ENCODE measurements at regions not wholly inside any gene's neighbourhood (a gene's known extent, or its start where the extent isn't known, plus 50 kb on each side); places are given as distances from the start of the nearest gene placed in this dataset.

DNA sequence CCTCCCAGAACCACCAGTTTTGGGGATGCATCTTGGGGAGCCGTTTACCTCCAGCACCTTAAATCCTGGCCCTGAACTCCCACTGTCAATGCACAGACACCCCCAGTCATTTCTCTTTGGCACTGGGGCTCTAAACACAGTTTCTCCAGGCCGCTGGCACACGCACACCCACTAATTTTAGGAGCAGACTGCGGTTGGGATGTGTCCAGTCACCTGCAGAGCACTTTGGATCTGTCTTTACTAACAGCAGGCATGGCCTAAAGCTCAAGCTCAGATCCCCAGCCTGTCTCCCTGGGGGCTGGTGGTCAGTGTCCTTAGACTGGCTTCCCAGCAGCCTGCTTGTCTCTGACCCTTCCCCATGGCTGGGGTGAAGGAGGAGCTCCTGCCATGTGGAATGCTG lies 49.9 kb downstream of the SYNE3 start:
- no peak for ATAC-seq
- intact Hi-C loops (cut with DNase I) = no loop called here
- no peak for DNase-seq (ENCODE audit: low spot score)

GRCh38 chr14:95465936-95466335 lies 50.5 kb downstream of the SYNE3 start:
- ATAC-seq (no peak), DNase-seq (ENCODE audit: low spot score) (no peak)
- intact Hi-C loops (cut with DNase I) = no loop called here

- no peak for ATAC-seq
- intact Hi-C loops (cut with DNase I) = no loop called here
- no peak for DNase-seq (ENCODE audit: low spot score)
Measured at GRCh38 chr14:95465358-95465757, 51.1 kb downstream of the SYNE3 start.

DNA sequence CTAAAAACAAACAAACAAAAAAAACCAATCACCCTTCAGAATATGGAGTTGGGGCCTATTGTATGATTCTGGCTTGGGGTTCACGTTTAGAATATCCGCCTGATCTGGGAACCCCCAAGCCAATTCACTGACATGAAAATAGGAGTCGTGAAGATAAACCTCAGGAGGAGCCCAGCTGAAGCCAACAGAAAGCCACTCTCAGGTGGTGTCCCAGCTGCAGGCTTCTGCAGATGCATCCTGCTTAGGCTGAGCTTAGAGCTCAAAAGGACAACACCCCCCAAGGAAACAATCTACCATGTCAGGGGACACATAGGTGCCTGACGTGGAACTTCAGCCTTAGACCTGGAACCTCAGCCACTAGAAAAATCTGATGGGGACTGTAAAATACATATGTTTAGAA lies 51.9 kb downstream of the SYNE3 start:
- ATAC-seq = no peak
- DNase-seq (ENCODE audit: low spot score) = no peak
- intact Hi-C loops (cut with DNase I) = no loop called here

DNA sequence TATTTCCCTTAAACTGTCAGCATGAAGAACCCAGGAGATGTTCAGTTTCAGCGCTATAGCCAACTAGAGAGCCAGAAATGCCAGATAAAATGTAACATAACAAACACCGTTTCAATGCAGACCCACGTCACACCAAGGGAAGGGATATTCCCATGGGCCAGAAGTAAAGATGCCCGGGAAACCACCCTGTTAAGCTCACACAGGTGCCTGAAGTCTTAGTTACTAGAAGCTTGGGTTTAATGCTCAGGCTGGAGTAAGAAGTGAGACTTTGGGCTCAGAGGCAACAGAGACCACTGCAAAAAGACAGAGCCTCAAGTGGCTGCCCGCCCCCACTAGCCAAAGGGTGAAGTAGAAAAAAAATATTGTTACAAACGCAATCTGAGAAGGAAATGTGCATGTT lies 52.3 kb downstream of the SYNE3 start:
- intact Hi-C loops (cut with DNase I) = no loop called here
- DNase-seq (ENCODE audit: low spot score) (no peak), ATAC-seq (no peak)

GRCh38 chr14:95463171-95463901 lies 53.1 kb downstream of the SYNE3 start:
- ATAC-seq (no peak), DNase-seq (ENCODE audit: low spot score) (no peak)
- intact Hi-C loops (cut with DNase I) = no loop called here

- DNase-seq (ENCODE audit: low spot score) (no peak), ATAC-seq (no peak)
- intact Hi-C loops (cut with DNase I) = no loop called here
Measured at GRCh38 chr14:95462491-95462890, 54.0 kb downstream of the SYNE3 start.

DNA sequence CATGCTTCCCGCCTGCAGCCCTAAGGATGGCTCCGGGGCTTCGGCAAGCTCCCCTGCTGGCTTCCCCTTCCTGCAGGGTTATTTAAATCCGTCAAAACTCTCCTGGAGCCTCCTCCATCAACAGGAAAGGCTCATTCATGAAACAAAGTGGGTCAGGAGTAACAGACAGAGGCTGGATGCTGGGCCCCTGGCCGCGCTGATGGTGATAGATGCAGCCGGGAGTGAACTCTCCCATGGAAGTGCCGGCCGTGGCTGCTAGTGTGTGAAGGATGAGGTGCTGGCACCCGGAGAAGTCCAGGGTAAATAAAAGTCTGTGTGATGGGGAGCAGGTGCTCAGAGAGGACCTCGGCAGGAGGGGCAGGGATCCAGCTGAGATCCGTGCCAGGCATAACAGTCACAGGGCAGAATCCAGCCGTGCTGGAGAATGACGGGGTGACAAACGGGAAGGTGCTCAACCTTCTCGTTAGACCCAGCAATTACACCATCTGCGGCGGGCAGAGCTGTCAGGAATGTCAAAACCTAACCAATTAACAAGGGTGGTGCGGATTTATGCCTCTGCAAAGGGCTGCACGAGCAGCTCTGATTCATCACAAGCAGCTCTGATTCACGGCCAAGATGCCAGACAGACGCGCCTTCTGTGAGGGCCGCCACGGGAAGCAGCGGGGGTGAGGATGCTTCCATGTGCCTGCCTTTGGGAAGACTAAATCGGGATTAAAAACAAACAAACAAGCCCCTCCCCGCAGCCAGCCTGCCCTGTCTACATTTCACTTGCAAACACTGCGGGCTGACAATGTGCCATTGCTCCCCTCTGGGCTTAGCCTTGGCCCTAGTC lies 55.6 kb downstream of the SYNE3 start:
- DNase-seq (ENCODE audit: low spot score) = no peak
- intact Hi-C loops (cut with DNase I) = no loop called here
- peak; percentile 44 for ATAC-seq

DNA sequence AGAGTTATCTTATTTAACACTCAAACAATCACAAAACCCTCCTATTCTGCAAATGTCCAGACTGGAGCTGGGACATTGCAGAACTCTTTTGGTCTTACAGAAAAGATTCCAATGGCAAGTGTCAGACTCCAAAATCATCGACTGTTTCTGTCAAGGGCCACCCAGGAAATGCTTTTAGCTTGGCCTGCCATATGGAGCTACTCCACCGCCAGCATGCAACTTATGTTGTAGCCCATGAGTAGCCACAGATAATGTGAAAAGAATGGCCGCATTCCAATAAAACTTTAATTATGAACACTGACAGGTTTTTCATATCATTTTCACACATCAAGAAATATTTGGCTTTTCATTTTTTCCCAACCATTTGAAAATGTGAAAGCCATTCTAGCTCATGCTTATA lies 57.5 kb downstream of the SYNE3 start:
- no peak for ATAC-seq
- intact Hi-C loops (cut with DNase I) = no loop called here
- DNase-seq (ENCODE audit: low spot score) = no peak

GRCh38 chr14:95458459-95458858 lies 58.0 kb downstream of the SYNE3 start:
- DNase-seq (ENCODE audit: low spot score) = no peak
- intact Hi-C loops (cut with DNase I) = no loop called here
- no peak for ATAC-seq

- ATAC-seq (no peak), DNase-seq (ENCODE audit: low spot score) (no peak)
- intact Hi-C loops (cut with DNase I) = no loop called here
Measured at GRCh38 chr14:95456281-95456680, 60.2 kb downstream of the SYNE3 start.

- DNase-seq (ENCODE audit: low spot score) (no peak), ATAC-seq (no peak)
- intact Hi-C loops (cut with DNase I) = no loop called here
Measured at GRCh38 chr14:95455246-95455645, 61.2 kb downstream of the SYNE3 start.

DNA sequence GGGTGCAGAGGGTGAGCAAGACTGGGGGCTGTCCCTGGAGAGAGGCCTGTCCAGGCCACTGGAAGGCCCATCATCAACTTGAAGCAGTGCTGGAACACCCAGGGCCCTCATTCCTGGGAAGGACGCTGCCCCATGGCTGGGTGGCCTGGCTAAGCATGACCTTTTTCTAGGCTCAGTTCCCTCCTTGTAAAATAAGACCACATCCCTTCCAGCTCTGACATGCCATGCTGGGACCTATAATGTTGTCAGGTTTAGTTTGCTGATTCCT lies 62.8 kb downstream of the SYNE3 start:
- ATAC-seq (no peak), DNase-seq (ENCODE audit: low spot score) (no peak)
- intact Hi-C loops (cut with DNase I) = no loop called here

- DNase-seq (ENCODE audit: low spot score) (no peak), ATAC-seq (no peak)
- intact Hi-C loops (cut with DNase I) = no loop called here
Measured at GRCh38 chr14:95452893-95453712, 63.3 kb downstream of the SYNE3 start.

DNA sequence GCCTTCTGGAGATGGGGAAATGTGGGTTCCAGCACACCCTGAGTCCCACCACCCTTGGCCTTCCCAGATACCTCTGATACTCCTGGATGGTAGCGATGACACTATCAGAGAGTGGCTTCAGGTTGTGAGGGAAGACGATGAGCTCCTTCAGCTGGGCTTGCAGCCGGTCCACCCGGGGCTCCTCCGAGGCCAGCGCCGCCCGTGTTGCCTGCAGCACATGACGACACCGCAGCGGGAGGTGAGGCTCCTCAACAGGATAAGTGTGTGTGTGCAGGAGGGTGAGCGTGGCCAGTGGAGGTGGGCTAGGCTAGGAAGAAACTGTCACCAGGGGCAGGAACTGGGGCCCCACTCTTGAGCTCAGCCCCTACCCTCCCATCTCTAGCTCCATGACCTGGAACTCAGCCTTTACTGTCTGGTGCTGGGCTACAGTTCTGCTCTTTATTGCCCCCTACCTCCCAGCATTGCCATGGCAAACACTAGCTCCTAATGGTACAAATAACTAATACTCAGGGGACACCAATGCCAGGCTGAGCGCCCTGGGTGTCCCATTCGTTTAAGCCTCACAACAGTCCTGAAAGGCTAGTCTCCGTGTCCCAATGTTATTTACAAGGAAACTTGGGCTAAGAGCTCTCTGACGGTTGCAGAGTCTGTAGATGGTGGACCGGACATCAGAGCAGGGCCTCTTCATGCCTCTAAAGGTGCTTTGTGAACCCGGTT lies 64.1 kb downstream of the SYNE3 start:
- ATAC-seq (no peak), DNase-seq (ENCODE audit: low spot score) (no peak)
- intact Hi-C loops (cut with DNase I) = no loop called here

DNA sequence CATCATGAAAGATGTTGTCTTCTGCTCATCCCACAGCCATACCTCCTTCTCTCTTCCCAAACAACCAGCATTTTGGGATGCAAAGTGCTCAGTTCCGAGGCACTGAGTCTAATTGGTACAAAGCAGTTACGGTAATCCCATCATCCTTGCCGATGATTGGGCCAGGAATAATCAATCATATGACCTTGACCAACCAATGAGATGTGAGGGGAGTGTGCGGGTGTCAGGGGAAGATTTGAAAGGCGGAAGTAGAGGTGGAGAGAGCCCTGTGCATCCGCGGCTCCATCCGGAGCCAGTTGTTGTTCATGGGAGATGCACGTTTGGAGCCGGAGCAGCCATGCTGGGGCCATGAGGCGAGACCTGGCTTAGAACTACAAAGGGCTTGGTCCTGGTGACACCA lies 67.3 kb downstream of the SYNE3 start:
- DNase-seq (ENCODE audit: low spot score) (no peak), ATAC-seq (no peak)
- intact Hi-C loops (cut with DNase I) = no loop called here

DNA sequence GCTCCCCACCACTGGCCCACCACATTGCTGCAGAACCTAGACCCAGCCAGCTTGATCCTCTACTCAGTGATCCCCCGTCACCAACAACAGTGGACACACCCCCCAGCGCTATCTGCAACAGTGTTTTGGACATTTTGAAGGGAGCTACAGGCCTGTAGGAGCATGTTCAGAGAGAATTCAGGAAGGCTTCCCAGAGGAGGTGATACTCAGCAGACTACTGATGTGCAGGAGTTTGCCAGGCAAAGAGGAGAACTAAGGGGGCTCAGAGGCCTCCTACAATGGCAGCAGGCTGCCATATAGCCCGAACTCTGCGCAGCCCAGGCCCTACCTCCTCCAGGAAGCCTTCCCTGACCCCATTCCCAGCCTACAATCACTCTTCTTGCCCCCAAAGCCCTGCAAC lies 70.0 kb downstream of the SYNE3 start:
- no peak for DNase-seq (ENCODE audit: low spot score)
- intact Hi-C loops (cut with DNase I) = no loop called here
- no peak for ATAC-seq

DNA sequence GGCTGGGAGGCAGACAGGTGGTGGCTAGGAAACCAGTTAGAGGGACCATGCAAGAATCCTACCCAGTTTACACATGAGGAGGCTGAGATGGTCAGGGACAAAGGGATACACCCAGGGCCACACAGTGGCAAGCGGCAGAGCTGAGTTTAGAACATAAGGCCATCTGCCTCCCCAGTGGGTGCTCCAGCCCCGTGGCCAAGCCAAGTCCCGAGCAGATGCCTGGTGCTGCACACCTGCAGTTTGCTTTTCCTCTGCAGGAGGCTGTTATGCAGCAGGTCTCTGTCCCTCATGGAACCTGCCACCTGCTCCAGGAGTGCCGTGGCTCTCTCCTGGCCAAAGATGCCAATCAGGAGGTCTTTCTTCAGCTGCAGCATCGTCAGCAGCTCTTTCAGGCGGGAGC lies 70.8 kb downstream of the SYNE3 start:
- intact Hi-C loops (cut with DNase I) = no loop called here
- DNase-seq (ENCODE audit: low spot score) = no peak
- ATAC-seq = no peak

GRCh38 chr14:95445161-95445560 lies 71.3 kb downstream of the SYNE3 start:
- intact Hi-C loops (cut with DNase I) = no loop called here
- DNase-seq (ENCODE audit: low spot score) = no peak

More at GRCh38 chr14:95445161-95445560, 71.3 kb downstream of the SYNE3 start:
- ATAC-seq = no peak
